ENCODE measurements at regions not wholly inside any gene's neighbourhood (a gene's known extent, or its start where the extent isn't known, plus 50 kb on each side); places are given as distances from the start of the nearest gene placed in this dataset.

DNA sequence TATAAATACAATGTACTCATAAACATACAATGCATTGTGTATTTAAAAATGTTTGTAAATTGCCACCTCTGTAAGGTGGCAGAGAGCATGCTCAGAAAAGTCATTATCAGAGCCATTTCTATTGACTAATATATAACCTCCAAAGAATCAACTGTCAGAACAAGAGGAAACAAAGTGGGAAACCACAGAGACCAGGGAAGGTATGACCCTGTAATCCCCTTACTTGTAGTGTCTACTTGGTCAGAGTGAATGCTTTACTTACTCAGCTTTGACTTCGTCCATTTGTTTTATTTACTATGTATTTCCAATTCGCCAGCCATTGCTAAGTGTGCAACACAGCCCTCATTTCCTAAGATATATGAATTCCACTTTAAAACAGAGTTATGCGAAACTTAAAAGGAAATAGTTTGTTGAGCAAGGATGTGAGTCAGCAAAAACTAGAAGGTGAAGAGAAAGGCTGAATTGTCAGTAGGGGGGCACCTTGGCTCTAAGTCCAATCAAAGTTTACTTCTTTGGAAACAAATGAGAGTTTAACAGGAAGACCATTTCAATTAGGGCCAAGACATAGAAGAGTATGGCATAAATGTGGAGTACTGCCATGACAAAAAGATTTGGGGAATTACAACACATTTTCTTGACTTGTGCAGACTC lies 671.7 kb upstream of the PTBP2 start:
- TF ChIP-seq GATA2 (IDR thresholded peaks at IDR 0.05; ENCODE audit: insufficient read depth, insufficient read length, low read depth, low read length) (no peak), POLR2AphosphoS5 (IDR thresholded peaks at IDR 0.05; ENCODE audit: insufficient read depth, low read depth, low read length) (no peak), POLR2A (IDR thresholded peaks at IDR 0.05; ENCODE audit: low read depth, low read length) (no peak), EZH2 (IDR thresholded peaks at IDR 0.05; ENCODE audit: borderline replicate concordance, low read depth, low read length, severe bottlenecking) (no peak), FOS (IDR thresholded peaks at IDR 0.05; ENCODE audit: borderline replicate concordance, insufficient read depth, low read length) (no peak), JUN (IDR thresholded peaks at IDR 0.05; ENCODE audit: borderline replicate concordance, insufficient read depth, insufficient read length, low read depth) (no peak), MYC (IDR thresholded peaks at IDR 0.05; ENCODE audit: low read depth, low read length) (no peak)
- TF ChIP-seq, protein P1, sequence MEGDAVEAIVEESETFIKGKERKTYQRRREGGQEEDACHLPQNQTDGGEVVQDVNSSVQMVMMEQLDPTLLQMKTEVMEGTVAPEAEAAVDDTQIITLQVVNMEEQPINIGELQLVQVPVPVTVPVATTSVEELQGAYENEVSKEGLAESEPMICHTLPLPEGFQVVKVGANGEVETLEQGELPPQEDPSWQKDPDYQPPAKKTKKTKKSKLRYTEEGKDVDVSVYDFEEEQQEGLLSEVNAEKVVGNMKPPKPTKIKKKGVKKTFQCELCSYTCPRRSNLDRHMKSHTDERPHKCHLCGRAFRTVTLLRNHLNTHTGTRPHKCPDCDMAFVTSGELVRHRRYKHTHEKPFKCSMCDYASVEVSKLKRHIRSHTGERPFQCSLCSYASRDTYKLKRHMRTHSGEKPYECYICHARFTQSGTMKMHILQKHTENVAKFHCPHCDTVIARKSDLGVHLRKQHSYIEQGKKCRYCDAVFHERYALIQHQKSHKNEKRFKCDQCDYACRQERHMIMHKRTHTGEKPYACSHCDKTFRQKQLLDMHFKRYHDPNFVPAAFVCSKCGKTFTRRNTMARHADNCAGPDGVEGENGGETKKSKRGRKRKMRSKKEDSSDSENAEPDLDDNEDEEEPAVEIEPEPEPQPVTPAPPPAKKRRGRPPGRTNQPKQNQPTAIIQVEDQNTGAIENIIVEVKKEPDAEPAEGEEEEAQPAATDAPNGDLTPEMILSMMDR (IDR thresholded peaks at IDR 0.05; ENCODE audit: extremely low read depth in 1 of 2, insufficient read depth in 1 of 2, low read depth in 1 of 2, low read length in 2 of 2), result no peak
- TF ChIP-seq, protein P2, sequence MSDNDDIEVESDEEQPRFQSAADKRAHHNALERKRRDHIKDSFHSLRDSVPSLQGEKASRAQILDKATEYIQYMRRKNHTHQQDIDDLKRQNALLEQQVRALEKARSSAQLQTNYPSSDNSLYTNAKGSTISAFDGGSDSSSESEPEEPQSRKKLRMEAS (IDR thresholded peaks at IDR 0.05; ENCODE audit: insufficient read depth, insufficient read length), result no peak
- BruUV-seq (replicated peaks), result no TSS peak
- FAIRE-seq, result no peak
- no peak overlapping the region for H3K9ac ChIP-seq (replicated peaks; ENCODE audit: extremely low read depth, insufficient read depth, low read length)
- no peak overlapping the region for H2AFZ ChIP-seq (ENCODE audit: low read depth, low read length)
- no peaks in the 10 kb centered on the region for H3K9me3 ChIP-seq (replicated peaks; ENCODE audit: control insufficient read depth, insufficient read depth, low read length)
- CTCF ChIA-PET, result no interaction called here
- no peaks in the 10 kb centered on the region for H3K79me2 ChIP-seq (ENCODE audit: control insufficient read depth, insufficient read depth, low read length)
- POLR2A ChIA-PET, result no interaction called here
- no peaks in the 10 kb centered on the region for H3K36me3 ChIP-seq (ENCODE audit: control insufficient read depth in 2 of 2, extremely low read depth in 1 of 2, insufficient read depth in 2 of 2, low read length in 2 of 2)
- no peaks in the 10 kb centered on the region for H3K4me1 ChIP-seq (ENCODE audit: control insufficient read depth, extremely low read depth, insufficient read depth, low read length)
- intact Hi-C loops (cut with micrococcal nuclease) (no loop called here), dilution Hi-C loops (cut with MboI; ENCODE audit: extremely low pct_ligation_motif_present, low sequenced_read_pairs) (no loop called here)
- no peak overlapping the region for H3K27ac ChIP-seq (ENCODE audit: insufficient read depth, low read depth, low read length)
- no peak for DNase-seq (ENCODE audit: low read depth, low spot score)
- no peak overlapping the region for H3K4me3 ChIP-seq (replicated peaks in 1 of 3; ENCODE audit: insufficient read depth in 1 of 3, low read depth in 1 of 3, low read length in 3 of 3)
- no peaks in the 10 kb centered on the region for H4K20me1 ChIP-seq (replicated peaks; ENCODE audit: control insufficient read depth, extremely low read depth, insufficient read depth, low read length)
- no peaks in the 10 kb centered on the region for H3K27me3 ChIP-seq (ENCODE audit: control insufficient read depth in 2 of 2, insufficient read depth in 2 of 2, low read length in 2 of 2)
- H3K4me2 ChIP-seq (ENCODE audit: insufficient read depth, low read length), result no peak overlapping the region
- no peaks in the 10 kb centered on the region for H3K9me1 ChIP-seq (replicated peaks; ENCODE audit: control insufficient read depth, extremely low read depth, insufficient read depth, low read length)

Data from endothelial cell of umbilical vein (primary cell).